DOHH2 (cell line): ENCODE measurements at regions not wholly inside any gene's neighbourhood (a gene's known extent, or its start where the extent isn't known, plus 50 kb on each side); places are given as distances from the start of the nearest gene placed in this dataset.

ENCODE experiments used
- CTCF ChIP-seq: fragments of 200-600 bp; sonication (generic); IDR thresholded peaks from one replicate; pipeline ENCODE4 v1.5.1; 2014; ENCODE audit warnings: antibody characterized with exemption, mild to moderate bottlenecking, low read depth, low read length; ENCODE audit not compliant: poor library complexity, severe bottlenecking
- EZH2phosphoT487 ChIP-seq: fragments of 200-600 bp; sonication (generic); IDR thresholded peaks from 2 replicates; pipeline ENCODE4 v1.6.1; 2017; ENCODE audit warnings: borderline replicate concordance, mild to moderate bottlenecking, antibody characterized with exemption, low read length, moderate library complexity, mixed read lengths

GRCh38 chr22:42189761-42190160 is 59.2 kb upstream of the CYP2D6 start:
- TF ChIP-seq CTCF, result no peak
- no peak for TF ChIP-seq EZH2phosphoT487
